ENCODE measurements at regions not wholly inside any gene's neighbourhood (a gene's known extent, or its start where the extent isn't known, plus 50 kb on each side); places are given as distances from the start of the nearest gene placed in this dataset.

GRCh38 chr14:45742187-45742586 lies 489.2 kb upstream of the MIS18BP1 start (continued):
- TF ChIP-seq RXRA (IDR thresholded peaks at IDR 0.05; ENCODE audit: borderline replicate concordance, low read depth): no peak
- no peak for TF ChIP-seq USF1 (IDR thresholded peaks at IDR 0.05; ENCODE audit: borderline replicate concordance, low read depth)
- TF ChIP-seq POLR2AphosphoS5 (IDR thresholded peaks at IDR 0.05; ENCODE audit: low read depth, low read length): no peak

GRCh38 chr14:45728434-45729225 lies 475.6 kb upstream of the MIS18BP1 start:
- Histone ChIP-seq H3K9me3 (no peaks in the 10 kb centered on the region), H3K4me1 (ENCODE audit: control insufficient read depth in 1 of 2, insufficient read depth in 2 of 2, low read depth in 1 of 2, low read length in 1 of 2) (no peaks in the 10 kb centered on the region), H2AFZ (ENCODE audit: low read depth) (no peak overlapping the region), H4K20me1 (ENCODE audit: insufficient read depth) (no peaks in the 10 kb centered on the region), H3K27me3 (ENCODE audit: insufficient read depth) (no peaks in the 10 kb centered on the region), H3F3A (replicated peaks; ENCODE audit: insufficient read depth) (no peaks in the 10 kb centered on the region), H3K9ac (no peak overlapping the region), H3K9me2 (no peaks in the 10 kb centered on the region), H3K4me3 (ENCODE audit: low read depth in 2 of 2, low read length in 1 of 2) (no peak overlapping the region), H3K36me3 (replicated peaks in 1 of 2; ENCODE audit: control insufficient read depth in 1 of 2, insufficient read depth in 2 of 2, low read length in 1 of 2) (no peaks in the 10 kb centered on the region), H3K4me2 (no peak overlapping the region), H3K79me2 (ENCODE audit: insufficient read depth) (no peaks in the 10 kb centered on the region), H3K27ac (ENCODE audit: low read depth in 2 of 2, low read length in 1 of 2) (no peak overlapping the region)
- CTCF ChIA-PET: no interaction called here
- DNase-seq: no peak
- POLR2A ChIA-PET: no interaction called here
- TF ChIP-seq RAD21 (IDR thresholded peaks at IDR 0.05; ENCODE audit: low read length) (no peak), NFIC (IDR thresholded peaks at IDR 0.05; ENCODE audit: borderline replicate concordance) (no peak), ZBTB33 (IDR thresholded peaks at IDR 0.05; ENCODE audit: borderline replicate concordance, low read depth) (no peak), POLR2AphosphoS5 (IDR thresholded peaks at IDR 0.05; ENCODE audit: low read depth, low read length) (no peak), EP300 (IDR thresholded peaks at IDR 0.05; ENCODE audit: borderline replicate concordance in 1 of 2, low read depth in 1 of 2, low read length in 1 of 2) (no peak), CHD2 (IDR thresholded peaks at IDR 0.05; ENCODE audit: low read length, partially characterized antibody) (no peak), RCOR1 (IDR thresholded peaks at IDR 0.05; ENCODE audit: low read length) (no peak), MEF2A (IDR thresholded peaks at IDR 0.05; ENCODE audit: borderline replicate concordance, low read depth) (no peak)
- 5% methylated on average over 3 of the region's 3 CpGs for WGBS (ENCODE audit: low lambda C conversion rate)

DNA sequence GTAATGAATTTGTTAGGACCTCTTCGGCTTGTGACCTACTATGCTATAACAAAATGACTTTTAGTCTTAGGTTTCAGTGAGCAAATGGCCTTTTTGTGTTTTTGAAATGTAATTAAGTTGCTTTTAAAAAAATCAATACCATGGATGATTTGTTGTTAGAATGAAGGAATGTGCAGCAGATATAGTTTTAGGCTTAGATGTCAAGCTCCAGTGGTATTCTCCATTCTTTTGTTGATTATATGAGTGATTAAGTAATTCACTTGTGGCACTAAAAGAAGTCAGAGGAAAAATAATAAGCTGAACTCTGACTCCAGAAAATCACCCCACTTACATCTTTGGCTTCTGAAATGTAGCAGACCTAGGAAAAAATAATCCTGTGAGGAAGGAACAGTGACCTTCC lies 474.1 kb upstream of the MIS18BP1 start:
- no peak for DNase-seq
- no peaks in the 10 kb centered on the region for H3K9me3 ChIP-seq
- no peaks in the 10 kb centered on the region for H4K20me1 ChIP-seq (ENCODE audit: insufficient read depth)
- H3K4me3 ChIP-seq (ENCODE audit: low read depth in 2 of 2, low read length in 1 of 2): no peak overlapping the region
- H3K36me3 ChIP-seq (replicated peaks in 1 of 2; ENCODE audit: control insufficient read depth in 1 of 2, insufficient read depth in 2 of 2, low read length in 1 of 2): no peaks in the 10 kb centered on the region
- H3K9me2 ChIP-seq: no peaks in the 10 kb centered on the region
- no peaks in the 10 kb centered on the region for H3K79me2 ChIP-seq (ENCODE audit: insufficient read depth)
- H3K27me3 ChIP-seq (ENCODE audit: insufficient read depth): no peaks in the 10 kb centered on the region
- H3K27ac ChIP-seq (ENCODE audit: low read depth in 2 of 2, low read length in 1 of 2): no peak overlapping the region
- CTCF ChIA-PET: no interaction called here
- POLR2A ChIA-PET: no interaction called here
- no peaks in the 10 kb centered on the region for H3F3A ChIP-seq (replicated peaks; ENCODE audit: insufficient read depth)
- no peaks in the 10 kb centered on the region for H3K4me1 ChIP-seq (ENCODE audit: control insufficient read depth in 1 of 2, insufficient read depth in 2 of 2, low read depth in 1 of 2, low read length in 1 of 2)
- WGBS (ENCODE audit: low lambda C conversion rate): 0% methylated on average over 1 of the region's 1 CpG
- no peak overlapping the region for H3K4me2 ChIP-seq
- H3K9ac ChIP-seq: no peak overlapping the region
- no peak overlapping the region for H2AFZ ChIP-seq (ENCODE audit: low read depth)
- TF ChIP-seq JUND (IDR thresholded peaks at IDR 0.05): no peak
- TF ChIP-seq NFIC (IDR thresholded peaks at IDR 0.05; ENCODE audit: borderline replicate concordance): no peak
- TF ChIP-seq FOXM1 (IDR thresholded peaks at IDR 0.05; ENCODE audit: low read depth): no peak
- TF ChIP-seq MAX (IDR thresholded peaks at IDR 0.05; ENCODE audit: low read depth): no peak
- no peak for TF ChIP-seq RCOR1 (IDR thresholded peaks at IDR 0.05; ENCODE audit: low read length)
- TF ChIP-seq GABPA (IDR thresholded peaks at IDR 0.05; ENCODE audit: low read depth): no peak
- TF ChIP-seq SIN3A (IDR thresholded peaks at IDR 0.05; ENCODE audit: borderline replicate concordance, low read depth, low read length): no peak
- TF ChIP-seq, protein P1, sequence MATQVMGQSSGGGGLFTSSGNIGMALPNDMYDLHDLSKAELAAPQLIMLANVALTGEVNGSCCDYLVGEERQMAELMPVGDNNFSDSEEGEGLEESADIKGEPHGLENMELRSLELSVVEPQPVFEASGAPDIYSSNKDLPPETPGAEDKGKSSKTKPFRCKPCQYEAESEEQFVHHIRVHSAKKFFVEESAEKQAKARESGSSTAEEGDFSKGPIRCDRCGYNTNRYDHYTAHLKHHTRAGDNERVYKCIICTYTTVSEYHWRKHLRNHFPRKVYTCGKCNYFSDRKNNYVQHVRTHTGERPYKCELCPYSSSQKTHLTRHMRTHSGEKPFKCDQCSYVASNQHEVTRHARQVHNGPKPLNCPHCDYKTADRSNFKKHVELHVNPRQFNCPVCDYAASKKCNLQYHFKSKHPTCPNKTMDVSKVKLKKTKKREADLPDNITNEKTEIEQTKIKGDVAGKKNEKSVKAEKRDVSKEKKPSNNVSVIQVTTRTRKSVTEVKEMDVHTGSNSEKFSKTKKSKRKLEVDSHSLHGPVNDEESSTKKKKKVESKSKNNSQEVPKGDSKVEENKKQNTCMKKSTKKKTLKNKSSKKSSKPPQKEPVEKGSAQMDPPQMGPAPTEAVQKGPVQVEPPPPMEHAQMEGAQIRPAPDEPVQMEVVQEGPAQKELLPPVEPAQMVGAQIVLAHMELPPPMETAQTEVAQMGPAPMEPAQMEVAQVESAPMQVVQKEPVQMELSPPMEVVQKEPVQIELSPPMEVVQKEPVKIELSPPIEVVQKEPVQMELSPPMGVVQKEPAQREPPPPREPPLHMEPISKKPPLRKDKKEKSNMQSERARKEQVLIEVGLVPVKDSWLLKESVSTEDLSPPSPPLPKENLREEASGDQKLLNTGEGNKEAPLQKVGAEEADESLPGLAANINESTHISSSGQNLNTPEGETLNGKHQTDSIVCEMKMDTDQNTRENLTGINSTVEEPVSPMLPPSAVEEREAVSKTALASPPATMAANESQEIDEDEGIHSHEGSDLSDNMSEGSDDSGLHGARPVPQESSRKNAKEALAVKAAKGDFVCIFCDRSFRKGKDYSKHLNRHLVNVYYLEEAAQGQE (IDR thresholded peaks at IDR 0.05; ENCODE audit: low read depth, low read length): no peak
- no peak for TF ChIP-seq NRF1 (IDR thresholded peaks at IDR 0.05; ENCODE audit: low read depth, low read length)
- TF ChIP-seq ELF1 (IDR thresholded peaks at IDR 0.05): no peak
- no peak for TF ChIP-seq FOXJ3 (CRISPR knock-in tag; IDR thresholded peaks at IDR 0.05)
- TF ChIP-seq USF1 (IDR thresholded peaks at IDR 0.05; ENCODE audit: borderline replicate concordance, low read depth): no peak
